GM19468 (cell line): ENCODE measurements at regions not wholly inside any gene's neighbourhood (a gene's known extent, or its start where the extent isn't known, plus 50 kb on each side); places are given as distances from the start of the nearest gene placed in this dataset.

ENCODE experiments used
- ATAC-seq: cut with Tn5 transposase; IDR thresholded peaks from one replicate; pipeline ENCODE4 v1.9.1; 2021; ENCODE audit warnings: mild to moderate bottlenecking, moderate library complexity, moderate number of reproducible peaks; ENCODE audit not compliant: unreplicated experiment; ENCODE audit errors: extremely low read depth

DNA sequence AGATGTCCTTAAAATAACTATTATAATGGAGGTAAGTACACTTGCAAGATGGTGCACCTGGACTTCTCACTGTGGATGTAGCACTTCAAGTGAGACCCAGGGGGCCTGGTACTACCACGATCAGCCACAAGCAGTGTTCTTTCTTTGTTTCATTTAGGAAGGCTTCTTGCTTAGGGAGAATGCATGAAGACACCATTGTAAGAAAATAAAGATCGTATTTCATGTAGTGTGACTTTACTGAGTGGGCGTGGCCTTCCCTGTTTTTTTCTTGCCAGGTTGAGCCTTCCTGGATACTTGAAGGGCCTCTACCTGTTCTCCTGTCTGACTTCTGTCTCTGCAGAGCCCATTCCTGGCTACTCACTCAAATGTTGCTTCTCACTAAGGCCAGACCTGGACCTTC is 615.6 kb upstream of the SOX11 start:
- no peak for ATAC-seq

DNA sequence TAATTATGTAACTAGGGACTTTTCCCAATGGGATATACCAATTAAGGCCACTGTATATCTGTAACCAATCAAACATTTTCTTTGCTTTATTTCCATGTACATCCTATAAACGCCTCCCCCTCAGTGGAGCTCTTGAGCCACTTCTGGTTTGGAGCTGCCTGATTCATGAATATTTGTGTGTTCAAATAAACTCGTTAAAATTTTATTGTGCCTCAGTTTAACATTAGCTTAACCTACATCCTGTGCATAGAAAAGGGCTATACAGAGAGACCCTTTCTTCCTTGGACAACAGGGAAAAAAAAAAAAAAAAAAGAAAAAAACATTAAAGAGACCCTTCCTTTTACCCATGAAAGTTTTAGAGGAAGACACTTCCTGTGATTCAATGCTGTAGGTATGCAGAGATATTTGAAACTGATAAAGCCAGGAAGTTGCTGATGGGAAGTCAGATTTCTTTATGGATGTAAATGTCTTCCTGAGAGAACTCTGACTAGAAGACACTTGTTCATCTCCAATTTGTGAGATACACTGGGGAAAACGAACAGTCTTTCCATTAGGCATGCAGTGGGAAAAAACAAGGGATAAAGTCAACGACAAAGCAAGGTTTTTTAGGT is 614.6 kb upstream of the SOX11 start:
- ATAC-seq: no peak

DNA sequence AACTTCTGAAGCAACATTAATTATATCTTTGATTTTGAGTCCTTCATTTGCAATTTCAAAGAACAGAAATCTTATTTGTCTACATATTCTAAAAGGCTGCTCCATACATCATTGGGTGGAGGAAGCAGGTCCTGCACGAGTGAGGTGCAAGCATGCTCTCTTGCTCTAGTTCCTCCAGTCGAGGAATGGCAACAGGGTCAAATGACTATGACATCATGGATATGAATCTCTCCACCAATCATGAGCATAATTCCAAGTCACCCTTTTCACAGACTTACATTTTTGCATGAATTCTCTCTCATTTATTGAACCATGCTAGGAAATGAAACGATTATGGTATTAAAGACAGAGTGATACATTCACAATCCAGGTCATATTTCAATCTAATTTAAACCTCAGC is 608.8 kb upstream of the SOX11 start:
- no peak for ATAC-seq

DNA sequence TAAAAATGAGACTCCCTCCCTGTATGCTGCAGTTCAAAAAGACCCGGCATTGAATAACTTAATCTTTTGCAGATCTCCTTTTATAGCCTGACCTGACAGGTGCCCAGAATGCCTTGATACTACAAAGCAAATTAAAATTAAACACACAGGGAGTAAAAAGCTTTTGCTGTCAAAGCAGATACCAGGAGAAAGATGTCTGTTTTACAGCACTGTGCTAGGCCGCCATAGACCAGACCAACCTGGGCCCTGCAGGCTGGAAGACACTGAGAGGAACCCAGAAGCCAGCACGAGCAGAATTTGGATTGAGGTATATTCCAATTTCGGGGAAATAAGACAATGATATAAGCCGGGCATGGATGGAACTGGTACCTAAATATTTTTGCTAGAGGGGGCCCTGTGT is 602.8 kb upstream of the SOX11 start:
- no peak for ATAC-seq

DNA sequence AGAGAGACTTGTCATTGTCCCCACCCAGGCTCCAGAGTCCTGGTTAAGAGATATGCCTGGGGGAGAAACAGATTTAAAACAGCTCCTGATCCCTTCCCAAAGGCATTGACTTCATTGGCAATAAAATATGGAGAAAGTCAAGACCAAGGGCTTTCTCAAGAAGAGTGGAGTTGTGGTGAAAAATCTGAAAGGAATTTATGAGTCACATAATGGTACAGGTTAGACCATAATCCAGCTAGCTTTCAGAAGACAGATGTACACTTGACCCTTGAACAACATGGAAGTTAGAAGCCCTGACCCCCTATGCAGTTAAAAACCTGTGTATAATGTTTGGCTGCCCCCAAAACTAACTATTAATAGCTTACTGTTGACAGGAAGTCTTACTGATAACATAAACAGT is 599.1 kb upstream of the SOX11 start:
- no peak for ATAC-seq

DNA sequence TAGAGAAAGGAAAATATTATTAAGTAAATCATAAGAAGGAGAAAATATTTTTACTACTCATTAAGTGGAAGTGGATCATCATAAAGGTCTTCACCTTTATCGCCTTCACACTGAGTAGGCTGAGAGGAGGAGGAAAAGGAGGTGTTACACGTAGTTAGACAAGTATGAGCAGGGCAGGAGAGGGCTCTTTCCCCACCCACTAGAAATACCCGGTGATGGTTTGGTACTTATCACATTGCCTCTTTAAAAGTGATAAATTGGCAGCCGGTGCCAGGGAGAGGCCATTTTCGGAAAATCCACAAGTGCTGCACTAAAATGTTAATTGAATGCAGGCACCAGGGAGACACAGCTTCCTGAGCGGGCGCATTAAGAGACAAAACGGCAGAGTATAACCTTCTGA is 598.7 kb upstream of the SOX11 start:
- ATAC-seq: no peak

DNA sequence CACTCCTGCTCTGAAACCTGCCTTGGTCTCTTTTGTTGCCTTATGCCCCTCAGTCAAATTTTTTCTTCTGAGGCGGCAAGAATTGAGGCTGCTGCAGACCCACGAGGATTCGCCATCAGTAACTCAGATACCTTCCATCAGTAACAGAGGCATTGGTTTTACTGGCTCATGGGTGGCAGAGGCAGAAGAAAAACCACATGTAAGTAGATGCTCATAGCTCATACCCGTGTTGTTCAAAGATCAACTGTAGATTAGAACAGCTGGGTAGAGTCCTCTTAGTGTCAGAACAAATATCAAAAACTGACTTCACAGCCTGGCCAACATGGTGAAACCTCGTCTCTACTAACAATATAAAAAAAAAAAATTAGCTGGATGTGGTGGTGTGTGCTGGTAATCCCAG is 598.0 kb upstream of the SOX11 start:
- no peak for ATAC-seq

DNA sequence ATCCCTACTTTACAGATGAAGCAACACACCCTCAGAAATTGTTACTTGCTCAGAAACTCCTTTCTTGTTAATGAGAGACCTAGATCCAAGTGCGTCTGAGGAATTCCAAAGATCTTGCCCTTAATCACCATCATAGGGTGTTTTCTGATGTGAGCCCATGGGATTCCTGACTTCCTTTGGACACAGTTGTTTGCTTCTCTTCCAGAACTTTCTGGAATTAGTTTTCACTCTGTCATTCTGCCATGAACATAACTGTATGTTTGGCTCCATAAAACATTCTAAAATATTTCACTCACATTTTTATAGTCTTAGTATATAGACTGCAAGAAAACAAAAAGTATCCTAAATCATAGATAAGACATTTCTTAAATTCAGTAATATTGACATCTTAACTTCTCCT is 593.9 kb upstream of the SOX11 start:
- no peak for ATAC-seq

DNA sequence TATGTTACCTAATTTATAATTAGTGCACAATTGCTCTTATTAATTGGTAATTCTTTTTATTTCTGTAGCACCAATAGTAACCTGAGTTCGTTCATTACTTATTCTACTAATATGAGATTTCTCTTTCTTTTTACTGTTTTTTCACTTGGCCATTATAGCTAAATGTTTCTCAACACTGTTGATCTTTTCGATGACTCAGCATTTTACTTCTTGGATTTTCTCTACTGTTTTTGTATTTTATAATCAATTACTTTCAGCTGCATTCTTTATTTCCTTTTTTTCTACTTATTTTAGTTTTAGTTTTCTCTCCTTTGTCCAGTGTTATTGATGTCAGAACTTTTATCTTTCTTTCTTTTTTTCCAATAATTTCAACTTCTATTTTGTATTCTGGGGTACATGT is 589.4 kb upstream of the SOX11 start:
- ATAC-seq: no peak

DNA sequence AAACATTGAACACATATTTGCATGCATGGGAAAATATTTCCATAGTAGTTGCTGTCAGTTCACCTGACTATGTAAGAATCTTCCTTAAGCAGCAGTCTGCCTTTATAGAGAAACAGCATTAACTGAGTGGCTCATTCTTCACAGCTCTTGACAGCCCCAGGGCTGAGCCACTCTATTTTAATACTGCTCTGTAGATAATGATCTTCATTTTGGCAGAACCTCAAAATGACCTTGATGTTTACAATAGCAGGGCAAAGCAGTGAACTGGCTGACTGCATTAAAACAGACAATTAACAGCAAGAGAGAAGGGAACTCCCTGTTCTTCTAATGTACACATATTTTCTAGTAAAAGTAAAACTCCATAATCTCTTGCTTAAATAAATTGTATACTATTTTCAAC is 580.6 kb upstream of the SOX11 start:
- no peak for ATAC-seq

DNA sequence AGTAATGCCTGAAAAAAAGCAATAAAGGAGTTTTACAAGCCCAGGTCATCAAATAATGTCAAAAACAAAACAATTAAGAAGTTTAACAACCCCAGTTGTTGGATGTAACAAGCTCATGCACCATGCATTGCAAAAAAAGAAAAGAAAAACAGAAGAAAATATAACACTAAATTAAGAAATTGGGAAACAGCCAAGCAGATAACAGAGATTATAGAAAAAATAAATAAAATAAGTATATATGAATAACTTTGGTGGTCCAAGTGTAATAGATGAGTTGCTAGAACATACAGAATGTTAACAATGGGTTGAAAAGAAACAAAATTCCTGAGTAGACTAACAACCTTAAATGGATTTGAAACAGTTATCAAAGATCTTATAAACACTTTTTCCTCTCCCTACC is 573.1 kb upstream of the SOX11 start:
- ATAC-seq: no peak

DNA sequence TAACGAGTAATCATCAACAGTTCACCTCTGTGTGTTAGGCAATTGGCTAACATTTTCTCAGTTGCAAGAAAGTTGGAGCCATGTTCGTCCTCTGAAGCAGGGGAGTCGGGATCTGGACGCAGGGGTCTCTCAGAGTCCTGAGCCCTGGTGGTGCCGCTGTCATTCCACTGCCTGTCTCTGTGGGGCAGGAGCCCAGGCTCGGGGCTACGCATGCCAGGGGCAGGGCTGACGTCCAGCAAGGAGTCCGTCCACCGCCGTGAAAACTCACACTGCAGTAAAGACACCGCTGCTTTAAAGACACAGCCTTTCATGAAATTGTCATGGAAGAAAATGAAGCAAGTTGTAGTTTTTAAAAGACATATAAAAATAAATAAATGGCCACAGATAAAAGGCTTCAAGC is 571.1 kb upstream of the SOX11 start:
- no peak for ATAC-seq

DNA sequence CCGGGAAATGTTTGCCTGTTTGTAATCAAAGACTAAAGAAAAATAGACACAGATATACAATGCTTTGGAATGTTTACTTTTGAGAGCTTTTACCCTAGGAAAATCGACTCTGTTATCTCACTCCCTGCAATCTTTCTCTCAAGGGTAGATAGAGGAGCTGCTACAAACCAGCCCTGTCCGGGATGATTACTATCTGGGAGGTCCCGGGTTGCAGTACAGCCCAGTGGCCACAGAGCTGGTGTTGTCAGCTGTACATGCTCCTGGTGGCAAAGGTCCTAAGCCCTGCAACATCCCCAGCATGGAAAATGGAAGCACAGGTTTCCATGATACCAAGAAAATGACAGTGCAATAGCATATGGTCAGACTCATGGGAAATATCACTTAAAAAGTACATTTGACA is 570.5 kb upstream of the SOX11 start:
- no peak for ATAC-seq

DNA sequence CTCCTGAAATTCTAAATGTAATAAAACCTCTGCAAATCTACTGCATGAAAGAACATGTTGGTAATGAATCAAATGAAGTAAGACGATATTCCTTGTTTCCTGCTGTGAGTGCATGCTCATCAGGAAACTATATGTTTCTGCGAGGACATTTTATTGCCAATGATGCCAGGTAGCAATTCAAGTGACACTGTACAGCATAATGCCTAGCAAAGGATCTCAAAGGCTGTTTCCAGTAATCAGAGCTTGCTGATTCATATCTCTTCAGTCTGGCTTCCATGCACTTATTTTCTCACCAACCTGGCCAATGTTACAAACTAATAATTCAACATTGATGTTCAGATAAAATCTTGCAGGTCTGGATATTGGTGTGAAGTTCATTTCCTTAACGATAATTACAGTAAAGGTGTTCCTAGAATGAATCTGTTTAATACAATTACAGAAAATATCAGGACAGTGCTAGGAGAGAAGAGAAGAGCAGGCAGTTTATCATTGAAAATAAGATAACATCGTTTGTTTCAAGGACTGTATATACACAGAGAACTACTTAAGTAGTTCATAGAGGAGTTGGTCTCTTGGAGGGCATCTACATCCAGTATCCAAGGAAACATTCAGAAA is 568.5 kb upstream of the SOX11 start:
- ATAC-seq: no peak

DNA sequence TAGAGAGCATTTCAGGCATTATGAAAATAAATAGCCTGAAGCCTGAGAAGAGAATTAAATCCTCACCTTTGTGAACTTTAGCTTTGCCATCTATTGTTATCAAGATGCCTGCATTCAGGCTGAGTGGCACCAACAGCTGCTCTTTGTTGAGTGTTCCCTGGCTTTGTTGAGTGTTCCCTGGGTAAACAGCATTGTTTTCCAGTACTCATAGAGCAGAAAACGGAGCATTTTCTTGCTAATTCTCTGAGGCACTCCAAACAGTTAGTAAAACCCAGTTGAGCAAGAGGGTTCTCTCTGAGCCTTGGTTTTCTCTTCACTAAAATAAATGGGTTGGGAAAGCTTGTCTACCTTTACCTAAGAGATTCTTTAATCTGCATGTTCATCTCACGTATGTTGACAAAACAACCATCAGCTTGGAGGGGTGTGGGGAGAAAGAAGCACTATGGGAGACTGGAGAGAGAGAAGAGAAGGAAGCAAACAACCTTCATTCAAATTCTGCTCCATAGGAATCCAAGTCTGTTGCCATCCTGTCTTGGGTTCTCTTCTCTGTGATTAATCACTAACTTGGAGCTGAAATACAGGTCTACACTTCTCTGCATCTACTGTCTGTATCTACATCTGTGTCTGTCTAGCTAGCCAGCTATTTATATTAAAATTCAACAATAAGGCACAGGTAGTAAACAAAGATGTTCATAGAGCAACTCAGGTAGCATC is 567.0 kb upstream of the SOX11 start:
- ATAC-seq: no peak

DNA sequence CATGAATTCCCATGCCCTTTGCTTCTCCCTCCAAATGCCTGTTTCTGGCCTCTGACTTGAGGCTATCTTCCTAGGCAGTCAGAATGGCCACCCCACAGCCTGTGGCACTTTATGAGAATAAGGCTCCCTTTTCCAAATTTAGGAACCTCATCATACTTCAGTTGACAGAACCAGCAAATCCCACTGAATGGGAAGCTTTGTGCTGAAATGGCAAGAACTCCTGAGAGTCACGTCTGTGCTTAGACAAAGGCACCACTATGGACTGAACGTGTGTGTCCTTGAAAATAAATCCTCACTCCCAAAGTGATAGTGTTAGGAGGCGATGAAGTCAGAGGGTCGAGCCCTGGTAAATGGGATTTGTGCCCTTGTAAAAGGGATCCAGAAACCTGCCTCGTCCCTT is 559.9 kb upstream of the SOX11 start:
- ATAC-seq: no peak

DNA sequence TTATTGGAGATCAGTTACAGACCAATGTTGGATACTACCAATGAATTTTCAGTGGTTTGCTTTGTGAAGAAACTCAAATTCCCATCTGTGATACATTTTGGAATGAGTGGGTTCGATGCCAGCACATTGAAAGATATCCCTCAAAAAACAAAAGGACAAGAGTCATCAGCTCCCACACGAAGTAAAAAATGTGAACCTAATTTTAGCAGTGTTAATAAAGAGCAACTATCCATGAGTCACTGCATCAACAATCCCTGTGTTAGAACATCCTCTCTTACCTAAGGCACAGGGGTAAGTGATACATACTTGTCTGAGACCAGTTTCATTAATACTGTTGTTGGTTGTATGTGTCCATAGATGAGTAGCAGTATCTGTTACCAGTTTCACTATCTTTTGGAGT is 551.8 kb upstream of the SOX11 start:
- no peak for ATAC-seq

DNA sequence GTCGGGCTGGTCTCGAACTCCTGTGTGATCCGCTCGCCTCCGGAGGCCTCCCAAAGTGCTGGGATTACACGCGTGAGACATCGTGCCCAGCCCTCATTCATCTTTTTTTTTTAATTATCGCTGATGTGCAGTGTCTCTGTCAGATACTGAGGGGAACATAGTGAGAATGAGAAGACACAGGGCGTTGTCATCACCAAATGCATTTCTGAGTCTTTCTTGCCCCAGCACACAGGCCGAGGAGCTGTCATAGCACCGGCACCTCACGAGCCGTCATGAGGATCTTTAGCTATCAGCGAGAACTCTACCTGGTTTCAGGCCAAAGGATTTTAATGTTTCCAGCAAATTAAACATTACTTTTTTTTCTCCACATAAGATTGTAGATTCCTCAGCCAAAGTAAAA is 548.0 kb upstream of the SOX11 start:
- no peak for ATAC-seq

DNA sequence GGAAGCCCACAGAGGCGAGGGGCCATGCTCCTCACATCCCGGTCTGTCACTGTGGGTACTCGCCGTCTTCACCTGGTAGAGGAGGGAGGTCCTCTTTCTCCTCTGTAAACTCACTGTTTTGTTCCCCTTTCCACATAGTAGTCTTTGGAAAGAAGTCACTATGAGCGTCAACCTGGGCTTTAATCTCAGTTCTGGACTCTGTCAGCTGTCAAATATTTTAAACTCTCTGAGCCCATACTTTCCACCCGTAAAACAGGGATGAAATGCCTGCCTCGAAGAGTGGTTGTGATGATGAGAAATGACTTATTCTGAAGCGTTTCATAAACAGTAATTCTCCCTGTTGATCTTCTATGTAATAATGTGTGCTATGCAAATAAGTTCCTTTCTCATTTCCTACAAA is 547.1 kb upstream of the SOX11 start:
- no peak for ATAC-seq

DNA sequence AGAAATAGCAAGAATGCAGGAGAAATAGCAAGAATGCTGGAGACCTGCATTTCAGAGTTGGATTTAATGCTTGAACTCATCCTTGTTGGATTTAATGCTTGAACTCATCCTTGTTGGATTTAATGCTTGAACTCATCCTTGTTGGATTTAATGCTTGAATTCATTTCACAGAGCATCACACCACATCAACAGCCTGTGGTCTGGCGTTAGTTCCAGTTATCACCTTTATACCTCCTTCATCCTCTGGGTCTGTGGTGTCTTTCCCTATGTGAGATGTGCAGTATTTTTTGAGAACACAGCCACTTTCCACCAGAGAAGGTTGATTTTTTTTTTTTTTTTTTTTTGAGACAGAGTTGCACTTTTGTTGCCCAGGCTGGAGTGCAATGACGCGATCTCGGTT is 546.4 kb upstream of the SOX11 start:
- ATAC-seq: no peak

DNA sequence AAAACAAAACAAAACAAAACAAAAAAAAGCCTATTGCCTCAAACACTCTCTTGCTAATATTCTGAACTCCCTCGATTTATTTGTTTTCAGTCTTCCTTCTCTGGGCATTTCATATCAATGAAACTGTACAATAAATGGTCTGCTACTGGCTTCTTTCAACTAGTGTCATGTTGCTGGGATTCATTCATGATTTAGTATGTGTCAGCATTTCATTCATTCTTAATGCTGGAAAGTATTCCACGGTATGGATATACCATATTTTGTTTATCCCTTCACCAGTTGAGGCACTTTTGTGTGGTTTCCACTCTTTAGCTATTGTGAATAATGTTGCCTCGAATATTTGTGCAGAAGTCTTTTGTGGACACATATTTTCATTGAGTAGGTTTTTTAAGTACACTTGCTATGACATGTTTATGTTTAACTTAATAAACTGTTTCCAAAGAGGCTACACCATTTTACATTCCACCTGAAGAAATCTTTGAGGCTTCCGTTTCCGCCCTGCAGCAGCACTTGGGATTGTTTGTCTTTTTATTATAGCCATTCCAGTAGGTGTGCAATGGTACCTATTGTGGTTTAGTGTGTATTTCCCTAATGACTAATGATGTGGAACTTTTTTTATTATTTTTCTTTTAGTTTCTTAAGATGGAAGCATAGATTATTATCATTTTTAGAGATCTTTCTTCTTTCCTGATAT is 543.6 kb upstream of the SOX11 start:
- ATAC-seq: no peak
